Pons (tissue), 1 donor: ENCODE measurements at regions not wholly inside any gene's neighbourhood (a gene's known extent, or its start where the extent isn't known, plus 50 kb on each side); places are given as distances from the start of the nearest gene placed in this dataset.
"Not testable (repeated sequence)": the region's sequence is repeated elsewhere in the genome, so short reads cannot be mapped to it uniquely, and the experiment has no call there.

Source experiments
- DNase-seq: peaks from one replicate; pipeline ENCODE4 v3.0.0-alpha.2; 2016; ENCODE audit warnings: low spot score

GRCh38 chr6:169014211-169015197 lies 239.1 kb downstream of the THBS2 start:
- DNase-seq, result no peak

GRCh38 chr6:169009628-169010027 lies 244.0 kb downstream of the THBS2 start:
- DNase-seq, result no peak

GRCh38 chr6:169008641-169009257 lies 244.9 kb downstream of the THBS2 start:
- DNase-seq, result peak; percentile 58

GRCh38 chr6:169005166-169005565 lies 248.5 kb downstream of the THBS2 start:
- DNase-seq, result no peak

GRCh38 chr6:169000022-169000421 lies 253.6 kb downstream of the THBS2 start:
- no peak for DNase-seq

- DNase-seq, result no peak
These were observed 254.3 kb downstream of the THBS2 start for GRCh38 chr6:168999392-168999791.

GRCh38 chr6:168996356-168996625 lies 257.4 kb downstream of the THBS2 start:
- no peak for DNase-seq

- DNase-seq, result no peak
These were observed 257.9 kb downstream of the THBS2 start for GRCh38 chr6:168995526-168996355.

- DNase-seq, result no peak
These were observed 258.7 kb downstream of the THBS2 start for GRCh38 chr6:168994956-168995355.

GRCh38 chr6:168992446-168993144 lies 261.1 kb downstream of the THBS2 start:
- DNase-seq, result no peak

- not testable (repeated sequence) for DNase-seq
These were observed 262.0 kb downstream of the THBS2 start for GRCh38 chr6:168991695-168992094.

- no peak for DNase-seq
These were observed 263.5 kb downstream of the THBS2 start for GRCh38 chr6:168990019-168990751.

- DNase-seq, result no peak
These were observed 264.2 kb downstream of the THBS2 start for GRCh38 chr6:168989421-168989820.

- peak; percentile 20 for DNase-seq
These were observed 264.8 kb downstream of the THBS2 start for GRCh38 chr6:168988801-168989200.

- no peak for DNase-seq
These were observed 265.4 kb downstream of the THBS2 start for GRCh38 chr6:168988280-168988679.

GRCh38 chr6:168985705-168986104 lies 267.9 kb downstream of the THBS2 start:
- DNase-seq, result no peak

- no peak for DNase-seq
These were observed 269.7 kb downstream of the THBS2 start for GRCh38 chr6:168983925-168984324.

GRCh38 chr6:168981187-168981586 lies 272.5 kb downstream of the THBS2 start:
- no peak for DNase-seq

GRCh38 chr6:168979254-168979653 lies 274.4 kb downstream of the THBS2 start:
- no peak for DNase-seq

- DNase-seq, result no peak
These were observed 281.5 kb downstream of the THBS2 start for GRCh38 chr6:168972128-168972527.

- DNase-seq, result no peak
These were observed 282.1 kb downstream of the THBS2 start for GRCh38 chr6:168971549-168971948.
